SH-SY5Y (cell line): ENCODE measurements at regions not wholly inside any gene's neighbourhood (a gene's known extent, or its start where the extent isn't known, plus 50 kb on each side); places are given as distances from the start of the nearest gene placed in this dataset.

ENCODE experiments used
- GATA2 ChIP-seq: IDR thresholded peaks from 2 replicates; pipeline ENCODE4 v1.6.1; 2011; ENCODE audit warnings: mild to moderate bottlenecking, low read depth, low read length
- GATA3 ChIP-seq: IDR thresholded peaks from 2 replicates; pipeline ENCODE4 v1.6.1; 2011; ENCODE audit warnings: low read depth, mild to moderate bottlenecking, low read length, moderate library complexity

DNA sequence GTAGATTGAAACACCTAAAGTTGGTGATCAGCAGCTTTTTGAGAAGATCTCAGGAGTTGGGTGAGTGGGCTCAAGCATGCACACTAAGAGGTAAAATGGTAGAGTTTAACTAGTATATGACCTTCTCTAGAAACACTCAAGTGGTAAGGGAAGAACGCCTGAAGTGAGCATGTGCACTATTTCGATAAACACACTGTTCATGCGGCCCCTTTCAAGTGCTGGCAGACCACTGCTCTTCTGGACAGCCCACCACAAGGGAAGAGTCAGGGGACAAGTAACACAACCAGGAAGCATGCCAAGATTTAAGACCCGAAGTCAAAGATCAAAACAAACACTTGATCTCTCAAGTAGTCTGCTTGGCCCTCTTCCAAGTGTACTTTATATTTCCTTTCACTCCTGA is 519.5 kb upstream of the ZWINT start:
- TF ChIP-seq GATA3 (no peak), GATA2 (no peak)
